Peyer's patch (tissue), 4 donors: ENCODE measurements at regions not wholly inside any gene's neighbourhood (a gene's known extent, or its start where the extent isn't known, plus 50 kb on each side); places are given as distances from the start of the nearest gene placed in this dataset.

Experiments
- DNase-seq, 3 donors: peaks; one replicate each; pipeline ENCODE4 v3.0.0-alpha.2; 2017 to 2019
- H3K27ac ChIP-seq, 4 donors: fragments of 200-600 bp; sonication (generic); one replicate each; pipeline ENCODE4 v1.5.1; 2016 to 2019
- H3K27me3 ChIP-seq, 2 donors: fragments of 200-600 bp; sonication (generic); one replicate each; pipeline ENCODE4 v1.5.1; 2019
- H3K36me3 ChIP-seq, 3 donors: fragments of 200-600 bp; sonication (generic); one replicate each; pipeline ENCODE4 v1.5.1; 2016 to 2019
- H3K4me1 ChIP-seq, 4 donors: fragments of 200-600 bp; sonication (generic); one replicate each; pipeline ENCODE4 v1.5.1; 2016 to 2019
- H3K4me3 ChIP-seq, 4 donors: fragments of 200-600 bp; sonication (generic); 1 replicate in 3 of 4; 2 replicates in 1 of 4; pipeline ENCODE4 v1.5.1; 2016 to 2019; ENCODE audit warnings: mild to moderate bottlenecking in 1 of 4
- H3K9me3 ChIP-seq, 4 donors: fragments of 200-600 bp; sonication (generic); one replicate each; pipeline ENCODE4 v1.5.1; 2016 to 2019; ENCODE audit warnings: mild to moderate bottlenecking in 1 of 4
- CTCF ChIP-seq, 6 experiments: fragments of 450-650 bp in 4 of 6; fragments of 200-600 bp in 2 of 6; sonication (generic) in 1 of 6; IDR thresholded peaks; one replicate each; pipeline ENCODE4 v1.5.1; 2017 to 2019; ENCODE audit warnings: antibody characterized with exemption in 6 of 6, mild to moderate bottlenecking in 3 of 6, moderate library complexity in 1 of 6
- POLR2A ChIP-seq, 2 donors: fragments of 450-650 bp; IDR thresholded peaks; one replicate each; pipeline ENCODE4 v1.5.1; 2017; ENCODE audit warnings: antibody characterized with exemption in 2 of 2, mild to moderate bottlenecking in 2 of 2, moderate library complexity in 2 of 2

GRCh38 chr20:63104312-63105181 lies 97.8 kb upstream of the BHLHE23 start:
- no peak for DNase-seq
- no peaks in the 10 kb centered on the region for H3K27me3 ChIP-seq
- H3K36me3 ChIP-seq, result no peaks in the 10 kb centered on the region
- TF ChIP-seq CTCF (IDR thresholded peaks at IDR 0.05) (no peak), POLR2A (IDR thresholded peaks at IDR 0.05) (no peak)
- H3K4me3 ChIP-seq, result no peak overlapping the region
- H3K27ac ChIP-seq, result no peak overlapping the region
- H3K9me3 ChIP-seq, result no peaks in the 10 kb centered on the region
- H3K4me1 ChIP-seq, result peaks cover 0 to 7% (median 3%) of the 10 kb centered on the region in 4 donors

- Histone ChIP-seq H3K9me3 (no peaks in the 10 kb centered on the region), H3K36me3 (no peaks in the 10 kb centered on the region), H3K27ac (no peak overlapping the region), H3K27me3 (no peaks in the 10 kb centered on the region), H3K4me1 (peaks cover 0 to 7% (median 3%) of the 10 kb centered on the region in 4 donors), H3K4me3 (no peak overlapping the region)
- no peak for DNase-seq
- TF ChIP-seq CTCF (IDR thresholded peaks at IDR 0.05) (no peak), POLR2A (IDR thresholded peaks at IDR 0.05) (no peak)
Measured at GRCh38 chr20:63103402-63104311, 96.9 kb upstream of the BHLHE23 start.

GRCh38 chr20:63102721-63103375 lies 96.1 kb upstream of the BHLHE23 start:
- Histone ChIP-seq H3K27ac (peak overlapping the region; percentile 23 to 84 (median 77)), H3K27me3 (no peaks in the 10 kb centered on the region), H3K36me3 (no peaks in the 10 kb centered on the region), H3K9me3 (no peaks in the 10 kb centered on the region), H3K4me3 (peak overlapping the region; percentile 45 to 78 (median 72)), H3K4me1 (peaks cover 0 to 7% (median 3%) of the 10 kb centered on the region in 4 donors)
- TF ChIP-seq POLR2A (IDR thresholded peaks at IDR 0.05), result no peak
- no peak for TF ChIP-seq CTCF (IDR thresholded peaks at IDR 0.05)
- peak; percentile 42 to 70 (median 51) for DNase-seq

GRCh38 chr20:63101781-63102720 lies 95.3 kb upstream of the BHLHE23 start:
- Histone ChIP-seq H3K4me1 (peaks cover 0 to 7% (median 3%) of the 10 kb centered on the region in 4 donors), H3K9me3 (no peaks in the 10 kb centered on the region), H3K27ac (peak overlapping the region; percentile 23 to 84 (median 77)), H3K27me3 (no peaks in the 10 kb centered on the region), H3K36me3 (no peaks in the 10 kb centered on the region), H3K4me3 (peak overlapping the region; percentile 45 to 78 (median 72))
- TF ChIP-seq POLR2A (IDR thresholded peaks at IDR 0.05) (no peak), CTCF (IDR thresholded peaks at IDR 0.05) (no peak)
- peak; percentile 32 to 68 (median 62) for DNase-seq
